ENCODE measurements at regions not wholly inside any gene's neighbourhood (a gene's known extent, or its start where the extent isn't known, plus 50 kb on each side); places are given as distances from the start of the nearest gene placed in this dataset.

- DNase-seq = no peak
These were observed 112.6 kb upstream of the E2F8 start for GRCh38 chr11:19353287-19353850.

- no peak for DNase-seq
These were observed 112.0 kb upstream of the E2F8 start for GRCh38 chr11:19352771-19353160.

- DNase-seq = no peak
These were observed 111.5 kb upstream of the E2F8 start for GRCh38 chr11:19352072-19352770.

GRCh38 chr11:19351426-19351825 lies 110.7 kb upstream of the E2F8 start:
- no peak for DNase-seq

GRCh38 chr11:19350160-19350559 lies 109.4 kb upstream of the E2F8 start:
- no peak for DNase-seq

GRCh38 chr11:19349340-19350025 lies 108.7 kb upstream of the E2F8 start:
- no peak for DNase-seq

GRCh38 chr11:19347911-19348310 lies 107.2 kb upstream of the E2F8 start:
- DNase-seq = no peak

GRCh38 chr11:19345848-19346681 lies 105.3 kb upstream of the E2F8 start:
- peak; percentile 63 for DNase-seq

GRCh38 chr11:19345519-19345847 lies 104.7 kb upstream of the E2F8 start:
- DNase-seq = peak; percentile 67

GRCh38 chr11:19344661-19345518 lies 104.1 kb upstream of the E2F8 start:
- peak; percentile 75 for DNase-seq

- no peak for DNase-seq
These were observed 101.3 kb upstream of the E2F8 start for GRCh38 chr11:19342036-19342435.

- no peak for DNase-seq
These were observed 97.6 kb upstream of the E2F8 start for GRCh38 chr11:19338375-19338774.

GRCh38 chr11:19337779-19338178 lies 97.0 kb upstream of the E2F8 start:
- DNase-seq = no peak

GRCh38 chr11:19336331-19336730 lies 95.6 kb upstream of the E2F8 start:
- no peak for DNase-seq

GRCh38 chr11:19332476-19332875 lies 91.7 kb upstream of the E2F8 start:
- no peak for DNase-seq

- no peak for DNase-seq
These were observed 89.7 kb upstream of the E2F8 start for GRCh38 chr11:19330416-19330815.

- no peak for DNase-seq
These were observed 89.2 kb upstream of the E2F8 start for GRCh38 chr11:19329970-19330369.

GRCh38 chr11:19328586-19329311 lies 88.0 kb upstream of the E2F8 start:
- no peak for DNase-seq

- no peak for DNase-seq
These were observed 86.5 kb upstream of the E2F8 start for GRCh38 chr11:19327280-19327679.

GRCh38 chr11:19326499-19326898 lies 85.8 kb upstream of the E2F8 start:
- DNase-seq = no peak

- no peak for DNase-seq
These were observed 82.8 kb upstream of the E2F8 start for GRCh38 chr11:19323502-19323901.

GRCh38 chr11:19321351-19321750 lies 80.6 kb upstream of the E2F8 start:
- DNase-seq = no peak

All from islet precursor cell (in vitro differentiated cells).